Keratinocyte (primary cell): ENCODE measurements at regions not wholly inside any gene's neighbourhood (a gene's known extent, or its start where the extent isn't known, plus 50 kb on each side); places are given as distances from the start of the nearest gene placed in this dataset.
"Not testable (repeated sequence)": the region's sequence is repeated elsewhere in the genome, so short reads cannot be mapped to it uniquely, and the experiment has no call there.

Experiments used
- EZH2 ChIP-seq: IDR thresholded peaks from one replicate; pipeline ENCODE4 v1.6.1; 2012; ENCODE audit warnings: inconsistent platforms, mild to moderate bottlenecking, low read length, moderate library complexity
- TF ChIP-seq, protein P1 (sequence below), 3 experiments: IDR thresholded peaks in 1 of 3; conservative IDR thresholded peaks in 1 of 3; optimal IDR thresholded peaks in 1 of 3; 2 replicates in 2 of 3; 3 replicates in 1 of 3; pipeline versions ENCODE3 to v1.5.1; 2011; ENCODE audit warnings: low read length in 3 of 3, mild to moderate bottlenecking in 3 of 3, moderate library complexity in 2 of 3, control low read depth in 1 of 3, inconsistent platforms in 1 of 3; ENCODE audit not compliant: insufficient read depth in 2 of 3; ENCODE audit errors: extremely low read depth in 1 of 3

DNA sequence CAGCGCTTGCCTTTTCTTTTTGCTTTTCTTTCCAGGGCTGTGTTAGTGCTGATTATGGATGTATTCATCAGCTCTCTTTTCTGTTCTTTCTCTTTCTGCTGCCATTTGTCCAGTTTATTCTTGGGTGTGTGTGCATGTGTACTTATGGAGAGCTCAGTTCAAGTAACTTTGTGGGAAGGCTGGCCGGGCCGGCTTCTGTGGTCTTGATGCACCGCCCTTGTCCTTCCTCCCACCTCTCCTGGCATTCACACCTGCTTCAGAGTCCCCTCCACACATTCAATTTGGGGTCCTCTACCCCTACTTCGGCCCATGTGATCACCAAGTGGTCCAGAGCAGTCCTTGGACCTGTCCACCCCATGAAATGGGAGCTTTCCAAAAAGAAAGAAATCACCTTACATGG, 202.7 kb downstream of the BCL2L11 start:
- TF ChIP-seq, protein P1, sequence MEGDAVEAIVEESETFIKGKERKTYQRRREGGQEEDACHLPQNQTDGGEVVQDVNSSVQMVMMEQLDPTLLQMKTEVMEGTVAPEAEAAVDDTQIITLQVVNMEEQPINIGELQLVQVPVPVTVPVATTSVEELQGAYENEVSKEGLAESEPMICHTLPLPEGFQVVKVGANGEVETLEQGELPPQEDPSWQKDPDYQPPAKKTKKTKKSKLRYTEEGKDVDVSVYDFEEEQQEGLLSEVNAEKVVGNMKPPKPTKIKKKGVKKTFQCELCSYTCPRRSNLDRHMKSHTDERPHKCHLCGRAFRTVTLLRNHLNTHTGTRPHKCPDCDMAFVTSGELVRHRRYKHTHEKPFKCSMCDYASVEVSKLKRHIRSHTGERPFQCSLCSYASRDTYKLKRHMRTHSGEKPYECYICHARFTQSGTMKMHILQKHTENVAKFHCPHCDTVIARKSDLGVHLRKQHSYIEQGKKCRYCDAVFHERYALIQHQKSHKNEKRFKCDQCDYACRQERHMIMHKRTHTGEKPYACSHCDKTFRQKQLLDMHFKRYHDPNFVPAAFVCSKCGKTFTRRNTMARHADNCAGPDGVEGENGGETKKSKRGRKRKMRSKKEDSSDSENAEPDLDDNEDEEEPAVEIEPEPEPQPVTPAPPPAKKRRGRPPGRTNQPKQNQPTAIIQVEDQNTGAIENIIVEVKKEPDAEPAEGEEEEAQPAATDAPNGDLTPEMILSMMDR (optimal IDR thresholded peaks at IDR 0.05 in 1 of 3, IDR thresholded peaks at IDR 0.05 in 1 of 3, conservative IDR thresholded peaks at IDR 0.05 in 1 of 3; ENCODE audit: extremely low read depth in 1 of 3, insufficient read depth in 2 of 3, low read length in 3 of 3), result not testable (repeated sequence)
- TF ChIP-seq EZH2, result not testable (repeated sequence)
